ENCODE measurements at regions not wholly inside any gene's neighbourhood (a gene's known extent, or its start where the extent isn't known, plus 50 kb on each side); places are given as distances from the start of the nearest gene placed in this dataset.

- no peak for DNase-seq (ENCODE audit: low read depth in 2 of 2)
- Histone ChIP-seq H3K4me1 (ENCODE audit: control insufficient read depth, extremely low read depth, insufficient read depth, low read length) (no peaks in the 10 kb centered on the region), H3K36me3 (ENCODE audit: control insufficient read depth, insufficient read depth, low read length) (no peaks in the 10 kb centered on the region), H3K4me3 (replicated peaks in 1 of 4; ENCODE audit: control extremely low read depth in 1 of 4, insufficient read depth in 1 of 4, low read depth in 3 of 4, low read length in 4 of 4) (no peak overlapping the region), H3K4me2 (ENCODE audit: extremely low read depth, insufficient read depth, low read length) (no peak overlapping the region), H3K27me3 (ENCODE audit: control insufficient read depth, insufficient read depth, low read length) (no peaks in the 10 kb centered on the region), H3K9me3 (ENCODE audit: control insufficient read depth, insufficient read depth, low read depth, low read length) (no peaks in the 10 kb centered on the region), H3K9ac (ENCODE audit: insufficient read depth, low read length) (no peak overlapping the region), H3K79me2 (ENCODE audit: control insufficient read depth, insufficient read depth, low read length) (no peaks in the 10 kb centered on the region), H3K27ac (ENCODE audit: insufficient read depth, low read length) (no peak overlapping the region), H2AFZ (ENCODE audit: low read length) (no peak overlapping the region), H4K20me1 (ENCODE audit: control insufficient read depth, extremely low read depth, insufficient read depth, low read length) (no peaks in the 10 kb centered on the region)
- no peak for TF ChIP-seq EZH2 (IDR thresholded peaks at IDR 0.05; ENCODE audit: low read length, missing control alignments)
- no peak for TF ChIP-seq CTCF (conservative IDR thresholded peaks at IDR 0.05 in 1 of 2, IDR thresholded peaks at IDR 0.05 in 1 of 2; ENCODE audit: low read depth in 1 of 2, low read length in 2 of 2)
Observed at GRCh38 chr17:34054495-34054894, 200.6 kb upstream of the CCL2 start.

- TF ChIP-seq CTCF (conservative IDR thresholded peaks at IDR 0.05 in 1 of 2, IDR thresholded peaks at IDR 0.05 in 1 of 2; ENCODE audit: low read depth in 1 of 2, low read length in 2 of 2) (no peak), EZH2 (IDR thresholded peaks at IDR 0.05; ENCODE audit: low read length, missing control alignments) (no peak)
Observed at GRCh38 chr17:34055606-34056005, 199.5 kb upstream of the CCL2 start.

GRCh38 chr17:34059423-34060220 is 195.5 kb upstream of the CCL2 start:
- no peak overlapping the region for H3K27ac ChIP-seq (ENCODE audit: insufficient read depth, low read length)
- no peaks in the 10 kb centered on the region for H3K4me1 ChIP-seq (ENCODE audit: control insufficient read depth, extremely low read depth, insufficient read depth, low read length)
- no peak overlapping the region for H3K4me2 ChIP-seq (ENCODE audit: extremely low read depth, insufficient read depth, low read length)
- no peaks in the 10 kb centered on the region for H3K36me3 ChIP-seq (ENCODE audit: control insufficient read depth, insufficient read depth, low read length)
- no peak overlapping the region for H3K9ac ChIP-seq (ENCODE audit: insufficient read depth, low read length)
- no peaks in the 10 kb centered on the region for H3K9me3 ChIP-seq (ENCODE audit: control insufficient read depth, insufficient read depth, low read depth, low read length)
- H2AFZ ChIP-seq (ENCODE audit: low read length): no peak overlapping the region
- no peak overlapping the region for H3K4me3 ChIP-seq (replicated peaks in 1 of 4; ENCODE audit: control extremely low read depth in 1 of 4, insufficient read depth in 1 of 4, low read depth in 3 of 4, low read length in 4 of 4)
- DNase-seq (ENCODE audit: low read depth in 2 of 2): no peak
- no peaks in the 10 kb centered on the region for H4K20me1 ChIP-seq (ENCODE audit: control insufficient read depth, extremely low read depth, insufficient read depth, low read length)
- TF ChIP-seq CTCF (conservative IDR thresholded peaks at IDR 0.05 in 1 of 2, IDR thresholded peaks at IDR 0.05 in 1 of 2; ENCODE audit: low read depth in 1 of 2, low read length in 2 of 2) (no peak), EZH2 (IDR thresholded peaks at IDR 0.05; ENCODE audit: low read length, missing control alignments) (no peak)
- H3K27me3 ChIP-seq (ENCODE audit: control insufficient read depth, insufficient read depth, low read length): no peaks in the 10 kb centered on the region
- H3K79me2 ChIP-seq (ENCODE audit: control insufficient read depth, insufficient read depth, low read length): no peaks in the 10 kb centered on the region

More at GRCh38 chr17:34055606-34056005, 199.5 kb upstream of the CCL2 start:
- H3K27ac ChIP-seq (ENCODE audit: insufficient read depth, low read length): no peak overlapping the region
- H3K9ac ChIP-seq (ENCODE audit: insufficient read depth, low read length): no peak overlapping the region
- H2AFZ ChIP-seq (ENCODE audit: low read length): no peak overlapping the region
- no peaks in the 10 kb centered on the region for H3K4me1 ChIP-seq (ENCODE audit: control insufficient read depth, extremely low read depth, insufficient read depth, low read length)
- H3K9me3 ChIP-seq (ENCODE audit: control insufficient read depth, insufficient read depth, low read depth, low read length): no peaks in the 10 kb centered on the region
- H3K27me3 ChIP-seq (ENCODE audit: control insufficient read depth, insufficient read depth, low read length): no peaks in the 10 kb centered on the region
- H3K79me2 ChIP-seq (ENCODE audit: control insufficient read depth, insufficient read depth, low read length): no peaks in the 10 kb centered on the region
- H3K4me3 ChIP-seq (replicated peaks in 1 of 4; ENCODE audit: control extremely low read depth in 1 of 4, insufficient read depth in 1 of 4, low read depth in 3 of 4, low read length in 4 of 4): no peak overlapping the region
- DNase-seq (ENCODE audit: low read depth in 2 of 2): no peak
- H4K20me1 ChIP-seq (ENCODE audit: control insufficient read depth, extremely low read depth, insufficient read depth, low read length): no peaks in the 10 kb centered on the region
- no peaks in the 10 kb centered on the region for H3K36me3 ChIP-seq (ENCODE audit: control insufficient read depth, insufficient read depth, low read length)
- no peak overlapping the region for H3K4me2 ChIP-seq (ENCODE audit: extremely low read depth, insufficient read depth, low read length)

Measured in fibroblast of lung (primary cell).